Keratinocyte (primary cell): ENCODE measurements at regions not wholly inside any gene's neighbourhood (a gene's known extent, or its start where the extent isn't known, plus 50 kb on each side); places are given as distances from the start of the nearest gene placed in this dataset.

ENCODE experiments used
- DNase-seq: peaks from one replicate; pipeline ENCODE4 v3.0.0-alpha.2; 2011; ENCODE audit warnings: low read depth, missing footprints, low spot score
- FAIRE-seq: peaks from 2 replicates; lab custom pipeline; 2011; peaks lifted over from hg19 to GRCh38; lab: Jason Lieb, UNC
- H2AFZ ChIP-seq: 2 replicates; pipeline ENCODE4 v1.6.0; 2012; ENCODE audit warnings: low read length, control low read depth, inconsistent platforms; ENCODE audit not compliant: control insufficient read depth
- H3K27ac ChIP-seq: 2 replicates; pipeline ENCODE4 v1.5.1; 2011; ENCODE audit warnings: low read length; ENCODE audit not compliant: control insufficient read depth, insufficient read depth
- H3K27me3 ChIP-seq: 3 replicates; pipeline ENCODE4 v1.6.0; 2011; ENCODE audit warnings: low read length; ENCODE audit not compliant: control insufficient read depth, insufficient read depth; ENCODE audit errors: extremely low read depth
- H3K36me3 ChIP-seq, 2 experiments: 2 replicates in 1 of 2; 3 replicates in 1 of 2; pipeline ENCODE4 v1.5.1; 2011; ENCODE audit warnings: low read length in 2 of 2, mild to moderate bottlenecking in 1 of 2; ENCODE audit not compliant: control insufficient read depth in 2 of 2, insufficient read depth in 2 of 2; ENCODE audit errors: extremely low read depth in 1 of 2
- H3K4me1 ChIP-seq: 3 replicates; pipeline ENCODE4 v1.5.1; 2011; ENCODE audit warnings: low read length; ENCODE audit not compliant: control insufficient read depth, insufficient read depth; ENCODE audit errors: extremely low read depth
- H3K4me2 ChIP-seq: 3 replicates; pipeline ENCODE4 v1.6.0; 2011; ENCODE audit warnings: low read depth, low read length; ENCODE audit not compliant: control insufficient read depth, insufficient read depth; ENCODE audit errors: extremely low read depth
- H3K4me3 ChIP-seq, 3 experiments: fragments of 200-600 bp in 1 of 3; sonication (generic) in 1 of 3; 2 replicates in 2 of 3; 3 replicates in 1 of 3; pipeline ENCODE4 v1.5.1; 2011 to 2016; ENCODE audit warnings: low read length in 3 of 3, mild to moderate bottlenecking in 3 of 3, control low read depth in 2 of 3, inconsistent platforms in 1 of 3, low read depth in 1 of 3, mixed read lengths in 1 of 3, mixed run types in 1 of 3, moderate library complexity in 1 of 3; ENCODE audit not compliant: control insufficient read depth in 2 of 3, insufficient read depth in 2 of 3; ENCODE audit errors: extremely low read depth in 1 of 3
- H3K79me2 ChIP-seq: 2 replicates; pipeline ENCODE4 v1.6.0; 2012; ENCODE audit warnings: low read length; ENCODE audit not compliant: control insufficient read depth, insufficient read depth
- H3K9ac ChIP-seq: 3 replicates; pipeline ENCODE4 v1.6.0; 2011; ENCODE audit warnings: low read length; ENCODE audit not compliant: control insufficient read depth, insufficient read depth; ENCODE audit errors: extremely low read depth
- H3K9me1 ChIP-seq: 3 replicates; pipeline ENCODE4 v1.6.0; 2011; ENCODE audit warnings: low read length; ENCODE audit not compliant: control insufficient read depth, insufficient read depth; ENCODE audit errors: extremely low read depth
- H3K9me3 ChIP-seq: 2 replicates; pipeline ENCODE4 v1.5.1; 2012; ENCODE audit warnings: low read depth, low read length; ENCODE audit not compliant: control insufficient read depth
- H4K20me1 ChIP-seq: 3 replicates; pipeline ENCODE4 v1.6.0; 2011; ENCODE audit warnings: low read length; ENCODE audit not compliant: control insufficient read depth, insufficient read depth; ENCODE audit errors: extremely low read depth
- EZH2 ChIP-seq: IDR thresholded peaks from one replicate; pipeline ENCODE4 v1.6.1; 2012; ENCODE audit warnings: inconsistent platforms, mild to moderate bottlenecking, low read length, moderate library complexity
- dilution Hi-C: fragments of 300-500 bp; cut with MboI; formaldehyde crosslinking; loops from one replicate; pipeline ENCODE4 v1.7.0; 2020; ENCODE audit warnings: low sequenced_read_pairs; ENCODE audit not compliant: extremely low pct_ligation_motif_present
- TF ChIP-seq, protein P1 (sequence below), 3 experiments: IDR thresholded peaks in 1 of 3; conservative IDR thresholded peaks in 1 of 3; optimal IDR thresholded peaks in 1 of 3; 2 replicates in 2 of 3; 3 replicates in 1 of 3; pipeline versions ENCODE3 to v1.5.1; 2011; ENCODE audit warnings: low read length in 3 of 3, mild to moderate bottlenecking in 3 of 3, moderate library complexity in 2 of 3, control low read depth in 1 of 3, inconsistent platforms in 1 of 3; ENCODE audit not compliant: insufficient read depth in 2 of 3; ENCODE audit errors: extremely low read depth in 1 of 3

DNA sequence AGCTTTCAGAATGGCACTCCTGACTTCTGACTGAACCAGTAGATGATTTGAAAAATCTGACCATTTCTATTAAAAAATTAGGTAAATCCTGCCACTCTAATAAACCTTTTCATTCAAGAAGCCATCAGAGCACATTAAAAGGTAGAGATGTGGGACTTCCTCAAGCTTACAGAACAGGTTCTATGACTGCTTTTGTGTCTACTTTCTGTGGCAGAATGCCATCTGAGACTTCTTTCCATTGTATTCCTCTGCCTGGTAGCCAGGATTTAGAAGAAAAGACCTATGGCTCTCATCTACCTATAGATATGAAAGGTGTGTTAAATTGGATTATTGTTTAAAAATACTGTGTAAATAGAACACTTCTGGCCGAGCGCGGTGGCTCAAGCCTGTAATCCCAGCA, 99.9 kb upstream of the NABP1 start:
- Histone ChIP-seq H2AFZ (no peak overlapping the region), H3K9me3 (no peaks in the 10 kb centered on the region), H3K36me3 (no peaks in the 10 kb centered on the region), H3K4me1 (peaks cover 17% of the 10 kb centered on the region), H3K27ac (no peak overlapping the region), H3K4me3 (no peak overlapping the region), H3K9me1 (no peaks in the 10 kb centered on the region), H4K20me1 (no peaks in the 10 kb centered on the region), H3K4me2 (no peak overlapping the region), H3K9ac (no peak overlapping the region), H3K79me2 (no peaks in the 10 kb centered on the region), H3K27me3 (no peaks in the 10 kb centered on the region)
- FAIRE-seq (no peak), DNase-seq (no peak)
- TF ChIP-seq, protein P1, sequence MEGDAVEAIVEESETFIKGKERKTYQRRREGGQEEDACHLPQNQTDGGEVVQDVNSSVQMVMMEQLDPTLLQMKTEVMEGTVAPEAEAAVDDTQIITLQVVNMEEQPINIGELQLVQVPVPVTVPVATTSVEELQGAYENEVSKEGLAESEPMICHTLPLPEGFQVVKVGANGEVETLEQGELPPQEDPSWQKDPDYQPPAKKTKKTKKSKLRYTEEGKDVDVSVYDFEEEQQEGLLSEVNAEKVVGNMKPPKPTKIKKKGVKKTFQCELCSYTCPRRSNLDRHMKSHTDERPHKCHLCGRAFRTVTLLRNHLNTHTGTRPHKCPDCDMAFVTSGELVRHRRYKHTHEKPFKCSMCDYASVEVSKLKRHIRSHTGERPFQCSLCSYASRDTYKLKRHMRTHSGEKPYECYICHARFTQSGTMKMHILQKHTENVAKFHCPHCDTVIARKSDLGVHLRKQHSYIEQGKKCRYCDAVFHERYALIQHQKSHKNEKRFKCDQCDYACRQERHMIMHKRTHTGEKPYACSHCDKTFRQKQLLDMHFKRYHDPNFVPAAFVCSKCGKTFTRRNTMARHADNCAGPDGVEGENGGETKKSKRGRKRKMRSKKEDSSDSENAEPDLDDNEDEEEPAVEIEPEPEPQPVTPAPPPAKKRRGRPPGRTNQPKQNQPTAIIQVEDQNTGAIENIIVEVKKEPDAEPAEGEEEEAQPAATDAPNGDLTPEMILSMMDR (optimal IDR thresholded peaks at IDR 0.05 in 1 of 3, IDR thresholded peaks at IDR 0.05 in 1 of 3, conservative IDR thresholded peaks at IDR 0.05 in 1 of 3; ENCODE audit: extremely low read depth in 1 of 3, insufficient read depth in 2 of 3, low read length in 3 of 3), result no peak
- TF ChIP-seq EZH2, result no peak
- dilution Hi-C loops, result no loop called here

DNA sequence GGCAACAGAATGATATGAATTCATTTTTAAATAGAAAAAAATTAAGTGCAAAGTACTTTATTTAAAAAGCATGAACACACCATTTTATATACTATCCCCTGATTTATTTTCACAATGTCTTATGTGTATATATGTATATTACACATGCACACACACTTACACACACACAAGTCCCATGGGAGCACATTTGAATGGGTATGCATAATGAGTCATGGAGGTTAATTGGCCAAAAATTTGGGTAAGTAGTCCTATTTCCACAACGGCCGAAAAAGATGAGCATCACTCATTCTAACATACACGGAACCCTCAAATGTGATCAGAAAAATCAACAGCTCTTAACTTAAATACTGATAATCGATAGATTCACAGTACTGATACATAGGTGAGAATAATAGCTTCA, 97.4 kb upstream of the NABP1 start:
- Histone ChIP-seq H2AFZ (no peak overlapping the region), H3K36me3 (no peaks in the 10 kb centered on the region), H3K4me1 (peaks cover 7% of the 10 kb centered on the region), H3K9me1 (no peaks in the 10 kb centered on the region), H3K4me2 (no peak overlapping the region), H3K27me3 (no peaks in the 10 kb centered on the region), H4K20me1 (no peaks in the 10 kb centered on the region), H3K79me2 (no peaks in the 10 kb centered on the region), H3K4me3 (no peak overlapping the region), H3K9me3 (no peaks in the 10 kb centered on the region), H3K27ac (no peak overlapping the region), H3K9ac (no peak overlapping the region)
- DNase-seq (no peak), FAIRE-seq (no peak)
- dilution Hi-C loops, result no loop called here
- TF ChIP-seq, protein P1 (optimal IDR thresholded peaks at IDR 0.05 in 1 of 3, IDR thresholded peaks at IDR 0.05 in 1 of 3, conservative IDR thresholded peaks at IDR 0.05 in 1 of 3; ENCODE audit: extremely low read depth in 1 of 3, insufficient read depth in 2 of 3, low read length in 3 of 3), result no peak
- no peak for TF ChIP-seq EZH2
